Neuronal stem cell (in vitro differentiated cells): ENCODE measurements at regions not wholly inside any gene's neighbourhood (a gene's known extent, or its start where the extent isn't known, plus 50 kb on each side); places are given as distances from the start of the nearest gene placed in this dataset.

Experiments
- DNase-seq: peaks from one replicate; pipeline ENCODE4 v3.0.0-alpha.2; 2013; ENCODE audit warnings: low spot score
- H2AFZ ChIP-seq: one replicate; pipeline ENCODE4 v1.6.1; 2013; ENCODE audit warnings: mild to moderate bottlenecking, low read length, inconsistent platforms
- H2AK5ac ChIP-seq: 2 replicates; pipeline ENCODE4 v1.6.1; 2013; ENCODE audit warnings: low read depth, mild to moderate bottlenecking, inconsistent platforms, low read length, moderate library complexity, mixed read lengths
- H2BK120ac ChIP-seq: 2 replicates; pipeline ENCODE4 v1.6.1; 2013; ENCODE audit warnings: low read depth, mild to moderate bottlenecking, inconsistent platforms, low read length, moderate library complexity, mixed read lengths
- H2BK12ac ChIP-seq: one replicate; pipeline ENCODE4 v1.6.1; 2013; ENCODE audit warnings: low read length, inconsistent platforms
- H2BK15ac ChIP-seq: 2 replicates; pipeline ENCODE4 v1.6.1; 2013; ENCODE audit warnings: mild to moderate bottlenecking, low read length, inconsistent platforms, mixed read lengths
- H2BK5ac ChIP-seq: one replicate; pipeline ENCODE4 v1.6.1; 2013; ENCODE audit warnings: inconsistent platforms, mild to moderate bottlenecking, low read length, moderate library complexity
- H3K14ac ChIP-seq: one replicate; pipeline ENCODE4 v1.6.1; 2013; ENCODE audit warnings: low read length, inconsistent platforms
- H3K18ac ChIP-seq: 2 replicates; pipeline ENCODE4 v1.6.1; 2013; ENCODE audit warnings: low read length, inconsistent platforms
- H3K23ac ChIP-seq: 2 replicates; pipeline ENCODE4 v1.6.1; 2013; ENCODE audit warnings: low read depth, mild to moderate bottlenecking, mixed read lengths, low read length, inconsistent platforms; ENCODE audit not compliant: poor library complexity
- H3K27ac ChIP-seq: replicated peaks from 3 replicates; pipeline ENCODE4 v1.5.1; 2013; ENCODE audit warnings: low read length, inconsistent platforms
- H3K27me3 ChIP-seq, 3 experiments: 2 replicates each; pipeline ENCODE4 v1.6.1; 2013; ENCODE audit warnings: low read length in 3 of 3, mild to moderate bottlenecking in 2 of 3, inconsistent platforms in 1 of 3, low read depth in 1 of 3, mixed read lengths in 1 of 3, moderate library complexity in 1 of 3; ENCODE audit not compliant: control insufficient read depth in 3 of 3, insufficient read depth in 3 of 3
- H3K36me3 ChIP-seq, 2 donors: replicated peaks in 1 of 2; 2 replicates each; pipeline ENCODE4 v1.6.1; 2013; ENCODE audit warnings: low read length in 2 of 2; ENCODE audit not compliant: control insufficient read depth in 2 of 2, insufficient read depth in 2 of 2
- H3K4ac ChIP-seq: 2 replicates; pipeline ENCODE4 v1.6.1; 2013; ENCODE audit warnings: inconsistent platforms, mild to moderate bottlenecking, low read length, moderate library complexity
- H3K4me1 ChIP-seq, 2 donors: 1 replicate in 1 of 2; 2 replicates in 1 of 2; pipeline ENCODE4 v1.6.1; 2013; ENCODE audit warnings: low read length in 2 of 2, low read depth in 1 of 2; ENCODE audit not compliant: control insufficient read depth in 2 of 2, insufficient read depth in 1 of 2
- H3K4me2 ChIP-seq: one replicate; pipeline ENCODE4 v1.6.1; 2013; ENCODE audit warnings: mild to moderate bottlenecking, low read length, inconsistent platforms; ENCODE audit not compliant: insufficient read depth, poor library complexity, severe bottlenecking
- H3K4me3 ChIP-seq, 2 donors: 2 replicates each; pipeline ENCODE4 v1.5.1; 2013; ENCODE audit warnings: low read length in 2 of 2, mild to moderate bottlenecking in 2 of 2, inconsistent platforms in 1 of 2, moderate library complexity in 1 of 2
- H3K79me1 ChIP-seq: one replicate; pipeline ENCODE4 v1.6.1; 2013; ENCODE audit warnings: low read depth, mild to moderate bottlenecking, inconsistent platforms, low read length, moderate library complexity
- H3K9ac ChIP-seq: one replicate; pipeline ENCODE4 v1.6.1; 2013; ENCODE audit warnings: mild to moderate bottlenecking, low read depth, low read length, inconsistent platforms; ENCODE audit not compliant: poor library complexity
- H3K9me3 ChIP-seq, 2 donors: replicated peaks in 1 of 2; 2 replicates each; pipeline versions ENCODE3 to v1.6.1; 2013; ENCODE audit warnings: low read length in 2 of 2, mild to moderate bottlenecking in 2 of 2, inconsistent platforms in 1 of 2, low read depth in 1 of 2, mixed read lengths in 1 of 2, moderate library complexity in 1 of 2; ENCODE audit not compliant: control insufficient read depth in 2 of 2, insufficient read depth in 1 of 2
- H4K8ac ChIP-seq: one replicate; pipeline ENCODE4 v1.6.1; 2013; ENCODE audit warnings: low read depth, mild to moderate bottlenecking, inconsistent platforms, low read length, moderate library complexity
- H4K91ac ChIP-seq: one replicate; pipeline ENCODE4 v1.6.1; 2013; ENCODE audit warnings: low read length, low read depth, mild to moderate bottlenecking, inconsistent platforms; ENCODE audit not compliant: poor library complexity
- WGBS, 2 donors: extraction: QIAGEN DNeasy Blood & Tissue Kit; methylation state at CpG; one replicate each; pipeline ENCODE4 v1.1.7; 2013; ENCODE audit warnings: missing lambda C conversion rate in 2 of 2, mixed read lengths in 1 of 2; ENCODE audit not compliant: insufficient read length in 2 of 2, insufficient replicate concordance in 1 of 2; ENCODE audit errors: extremely low coverage in 2 of 2; 5-methylcytosine and 5-hydroxymethylcytosine counted together

DNA sequence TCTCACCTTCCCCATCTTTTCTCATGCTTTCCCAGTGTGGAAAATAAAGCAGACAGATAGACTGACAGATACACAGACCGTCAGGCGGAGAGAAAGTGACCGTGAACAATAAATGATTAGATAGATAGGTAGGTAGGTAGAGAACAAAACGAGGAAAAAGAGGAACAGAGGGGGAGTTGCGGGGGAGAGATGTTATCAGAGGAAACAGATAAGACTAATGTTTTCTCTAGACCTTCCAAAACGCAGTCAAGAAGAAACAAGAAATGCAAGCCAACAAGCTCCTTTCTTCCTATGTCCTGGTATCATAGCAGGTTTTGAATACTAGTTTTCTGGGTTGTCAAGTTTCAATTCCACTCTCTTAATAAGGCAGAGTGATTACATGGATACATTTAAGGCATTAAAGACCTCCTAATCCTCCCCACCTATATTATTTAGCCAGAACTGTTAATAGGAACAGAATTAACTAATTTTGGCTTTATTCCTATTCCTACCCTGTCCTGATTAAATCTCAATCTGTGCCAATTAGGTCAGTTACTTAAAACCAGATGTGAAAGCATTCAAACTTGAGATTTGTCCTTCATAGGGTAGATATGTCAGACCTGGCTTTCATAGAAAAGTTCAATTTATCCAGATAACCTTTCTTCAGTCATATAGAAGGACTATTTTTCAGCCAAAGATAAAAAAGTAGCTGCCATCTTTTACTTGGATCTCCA lies 89.0 kb upstream of the PTPRR start:
- H4K91ac ChIP-seq: no peak overlapping the region
- H3K36me3 ChIP-seq: no peaks in the 10 kb centered on the region
- no peak overlapping the region for H2BK120ac ChIP-seq
- H2AFZ ChIP-seq: no peak overlapping the region
- no peak overlapping the region for H2BK15ac ChIP-seq
- no peak overlapping the region for H2AK5ac ChIP-seq
- no peak overlapping the region for H2BK5ac ChIP-seq
- peaks cover 0 to 1% of the 10 kb centered on the region in 2 donors for H3K4me1 ChIP-seq
- H3K9ac ChIP-seq: no peak overlapping the region
- H3K18ac ChIP-seq: no peak overlapping the region
- no peak overlapping the region for H3K4me3 ChIP-seq
- H2BK12ac ChIP-seq: no peak overlapping the region
- no peak overlapping the region for H3K27ac ChIP-seq
- H4K8ac ChIP-seq: no peak overlapping the region
- no peak for DNase-seq
- no peak overlapping the region for H3K4me2 ChIP-seq
- no peak overlapping the region for H3K23ac ChIP-seq
- no peak overlapping the region for H3K4ac ChIP-seq
- no peak overlapping the region for H3K14ac ChIP-seq
- no CpG with 5 or more reads among the region's 6 CpGs for WGBS, 2 donors
- H3K9me3 ChIP-seq: peaks cover 0 to 2% of the 10 kb centered on the region in 2 donors
- H3K79me1 ChIP-seq: no peaks in the 10 kb centered on the region
- no peaks in the 10 kb centered on the region for H3K27me3 ChIP-seq

DNA sequence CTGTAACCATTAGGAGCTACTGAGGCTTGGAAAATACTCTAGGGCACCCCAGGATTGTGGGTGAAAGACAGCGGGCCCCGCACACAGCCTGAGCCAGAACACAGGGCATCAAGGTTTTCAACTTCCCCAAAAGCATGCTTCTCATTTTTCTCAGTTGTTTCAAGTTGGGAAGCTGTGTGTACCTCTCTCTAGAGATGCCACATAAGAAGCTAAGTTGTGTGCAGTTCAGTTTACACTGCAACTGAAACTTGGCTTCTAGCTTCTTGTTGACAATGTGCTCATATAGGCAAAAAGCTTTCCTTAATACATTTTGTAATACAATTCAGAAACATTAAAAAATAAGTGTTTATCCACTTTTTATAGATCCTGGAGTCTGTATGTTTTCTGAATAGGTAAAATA lies 88.1 kb upstream of the PTPRR start:
- no peak overlapping the region for H3K27ac ChIP-seq
- no peaks in the 10 kb centered on the region for H3K36me3 ChIP-seq
- DNase-seq: no peak
- H3K4me2 ChIP-seq: no peak overlapping the region
- no peak overlapping the region for H3K9ac ChIP-seq
- H4K8ac ChIP-seq: no peak overlapping the region
- no peak overlapping the region for H2BK15ac ChIP-seq
- WGBS, 2 donors: no CpG with 5 or more reads among the region's 2 CpGs
- H3K9me3 ChIP-seq: peaks cover 0 to 2% of the 10 kb centered on the region in 2 donors
- H3K79me1 ChIP-seq: no peaks in the 10 kb centered on the region
- no peak overlapping the region for H2AK5ac ChIP-seq
- no peak overlapping the region for H3K18ac ChIP-seq
- H2BK120ac ChIP-seq: no peak overlapping the region
- H3K4ac ChIP-seq: no peak overlapping the region
- H4K91ac ChIP-seq: no peak overlapping the region
- H2BK5ac ChIP-seq: no peak overlapping the region
- H3K4me1 ChIP-seq: peaks cover 0 to 1% of the 10 kb centered on the region in 2 donors
- H3K23ac ChIP-seq: no peak overlapping the region
- no peak overlapping the region for H2BK12ac ChIP-seq
- H3K4me3 ChIP-seq: no peak overlapping the region
- no peaks in the 10 kb centered on the region for H3K27me3 ChIP-seq
- H2AFZ ChIP-seq: no peak overlapping the region
- H3K14ac ChIP-seq: no peak overlapping the region

DNA sequence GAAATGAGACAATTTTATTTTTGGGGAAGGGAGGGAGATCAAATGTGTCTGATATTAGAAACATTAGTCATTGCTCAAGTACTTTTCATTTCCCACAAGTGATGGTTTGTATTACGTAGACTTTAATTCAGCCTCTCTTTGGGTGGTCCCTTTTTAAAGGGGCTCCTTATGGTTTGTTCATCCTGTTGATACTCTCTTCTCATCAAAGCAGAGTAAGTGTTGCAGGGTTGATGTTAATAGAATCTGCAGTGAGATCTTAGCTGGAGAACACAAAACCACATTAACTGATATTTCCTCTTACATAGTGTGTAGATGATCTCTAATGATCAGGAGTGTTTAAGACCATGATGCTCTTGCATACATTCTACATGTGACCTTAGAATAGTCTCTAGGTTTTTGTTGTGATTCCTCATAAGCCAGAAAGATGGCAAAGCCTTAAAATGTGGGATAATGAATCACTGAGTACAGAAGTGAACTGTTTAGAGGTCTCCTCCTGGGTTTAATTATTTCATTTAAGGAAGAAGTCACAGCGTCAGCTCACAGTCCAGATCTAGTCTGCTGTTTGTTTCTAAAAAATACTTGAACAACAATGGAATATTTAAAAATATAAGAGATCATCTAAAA lies 87.4 kb upstream of the PTPRR start:
- no peak overlapping the region for H2BK5ac ChIP-seq
- H3K9me3 ChIP-seq: peaks cover 0 to 2% of the 10 kb centered on the region in 2 donors
- no peak overlapping the region for H3K14ac ChIP-seq
- no peak overlapping the region for H3K27ac ChIP-seq
- no peak overlapping the region for H3K4me3 ChIP-seq
- H3K4me2 ChIP-seq: no peak overlapping the region
- H3K27me3 ChIP-seq: no peaks in the 10 kb centered on the region
- no peak overlapping the region for H2BK15ac ChIP-seq
- WGBS, 2 donors: no CpG with 5 or more reads among the region's 2 CpGs
- DNase-seq: no peak
- no peak overlapping the region for H4K91ac ChIP-seq
- H3K9ac ChIP-seq: no peak overlapping the region
- H3K79me1 ChIP-seq: no peaks in the 10 kb centered on the region
- no peak overlapping the region for H2BK120ac ChIP-seq
- H3K23ac ChIP-seq: no peak overlapping the region
- no peak overlapping the region for H3K18ac ChIP-seq
- no peaks in the 10 kb centered on the region for H3K36me3 ChIP-seq
- no peak overlapping the region for H3K4ac ChIP-seq
- H2AFZ ChIP-seq: no peak overlapping the region
- no peak overlapping the region for H4K8ac ChIP-seq
- H2BK12ac ChIP-seq: no peak overlapping the region
- H2AK5ac ChIP-seq: no peak overlapping the region
- H3K4me1 ChIP-seq: peaks cover 0 to 1% of the 10 kb centered on the region in 2 donors

DNA sequence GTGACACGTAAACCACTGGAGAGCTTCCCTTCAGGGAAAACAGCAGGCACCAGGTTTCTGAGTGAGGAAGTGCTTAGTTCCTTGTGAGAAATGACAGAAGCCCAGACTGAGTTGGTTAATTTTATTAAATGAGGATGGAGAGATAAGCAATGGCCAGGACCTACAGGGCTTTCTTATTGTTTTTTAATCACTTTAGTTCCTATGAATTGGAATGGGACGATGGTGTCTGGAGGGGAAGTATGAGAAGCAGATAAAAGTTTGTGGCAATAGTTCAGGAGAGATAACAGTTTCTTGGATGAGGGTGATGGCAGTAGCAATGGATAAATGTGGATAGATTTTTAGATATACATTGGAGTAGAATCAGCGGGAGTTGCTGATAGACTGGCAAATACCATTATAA lies 86.5 kb upstream of the PTPRR start:
- Histone ChIP-seq H4K91ac (no peak overlapping the region), H3K18ac (no peak overlapping the region), H3K79me1 (no peaks in the 10 kb centered on the region), H3K9ac (no peak overlapping the region), H3K4me3 (no peak overlapping the region), H3K4me1 (peaks cover 0 to 1% of the 10 kb centered on the region in 2 donors), H3K36me3 (no peaks in the 10 kb centered on the region), H2BK5ac (no peak overlapping the region), H3K4ac (no peak overlapping the region), H3K14ac (no peak overlapping the region), H2BK12ac (no peak overlapping the region), H2BK15ac (no peak overlapping the region), H2AK5ac (no peak overlapping the region), H3K27ac (no peak overlapping the region), H3K4me2 (no peak overlapping the region), H3K23ac (no peak overlapping the region), H3K9me3 (peaks cover 0 to 2% of the 10 kb centered on the region in 2 donors), H2AFZ (no peak overlapping the region), H3K27me3 (no peaks in the 10 kb centered on the region), H2BK120ac (no peak overlapping the region), H4K8ac (no peak overlapping the region)
- no peak for DNase-seq
- WGBS, 2 donors: no CpG with 5 or more reads among the region's 3 CpGs
